ENCODE measurements at regions not wholly inside any gene's neighbourhood (a gene's known extent, or its start where the extent isn't known, plus 50 kb on each side); places are given as distances from the start of the nearest gene placed in this dataset.

DNA sequence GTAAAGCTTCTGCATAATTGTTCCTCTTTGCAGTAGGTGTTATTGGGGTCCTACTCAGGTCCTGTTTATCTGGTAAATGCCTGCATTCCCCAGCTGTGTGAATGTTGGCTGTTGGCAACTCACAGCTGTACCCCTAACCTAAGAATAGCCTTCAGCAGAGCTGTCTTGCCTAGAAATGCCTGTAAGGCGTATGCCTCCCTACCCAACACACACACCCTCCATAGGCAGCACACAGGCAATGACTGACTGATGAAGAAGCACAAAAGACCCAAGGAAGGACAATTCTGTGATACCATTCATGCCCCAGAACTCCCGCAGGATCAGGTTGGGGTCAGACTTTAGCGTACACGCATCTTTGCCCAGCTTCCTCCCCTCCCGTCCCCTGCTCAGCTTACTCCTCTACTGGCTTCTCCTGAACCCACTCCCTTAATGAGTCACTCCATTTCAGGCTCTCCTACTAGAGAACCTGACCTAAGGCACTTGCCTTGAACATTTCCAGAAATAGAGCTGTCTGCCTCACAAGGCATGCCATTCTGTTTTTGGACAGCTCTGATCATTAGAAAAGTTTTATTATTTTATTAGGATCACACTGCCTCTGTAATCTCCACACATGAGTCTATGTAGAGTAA, 99.2 kb upstream of the PIK3CG start:
- TF ChIP-seq EZH2 (IDR thresholded peaks at IDR 0.05; ENCODE audit: insufficient read depth, low read length) = no peak
- Mint-ChIP-seq H3K4me1 (ENCODE audit: low read depth, unreplicated experiment) (peaks cover 46% of the 10 kb centered on the region), H3K27ac (ENCODE audit: unreplicated experiment) (peak overlapping the region; percentile 99), H3K27me3 (ENCODE audit: low read depth, unreplicated experiment) (no peaks in the 10 kb centered on the region), H3K4me3 (ENCODE audit: unreplicated experiment) (no peak overlapping the region), H3K9me3 (ENCODE audit: unreplicated experiment) (no peaks in the 10 kb centered on the region), H3K36me3 (ENCODE audit: low read depth, unreplicated experiment) (no peaks in the 10 kb centered on the region)
- Histone ChIP-seq H3K4me1 (ENCODE audit: insufficient read depth, low read length) (peaks cover 33% of the 10 kb centered on the region), H3K9ac (ENCODE audit: low read length) (no peak overlapping the region), H3K36me3 (ENCODE audit: insufficient read depth, low read length) (no peaks in the 10 kb centered on the region), H2AFZ (ENCODE audit: low read depth, low read length) (no peak overlapping the region), H3K27ac (ENCODE audit: low read depth, low read length) (peak overlapping the region; percentile 27), H3K9me3 (ENCODE audit: insufficient read depth, low read depth, low read length) (no peaks in the 10 kb centered on the region), H3K4me2 (ENCODE audit: low read length) (no peak overlapping the region), H3K27me3 (ENCODE audit: insufficient read depth, low read length) (no peaks in the 10 kb centered on the region), H4K20me1 (ENCODE audit: insufficient read depth, low read length) (no peaks in the 10 kb centered on the region), H3K79me2 (ENCODE audit: insufficient read depth, low read length) (no peaks in the 10 kb centered on the region), H3K4me3 (ENCODE audit: insufficient read depth, low read depth, low read length) (no peak overlapping the region)
- DNase-seq (ENCODE audit: low read depth) (no peak), FAIRE-seq (no peak)

DNA sequence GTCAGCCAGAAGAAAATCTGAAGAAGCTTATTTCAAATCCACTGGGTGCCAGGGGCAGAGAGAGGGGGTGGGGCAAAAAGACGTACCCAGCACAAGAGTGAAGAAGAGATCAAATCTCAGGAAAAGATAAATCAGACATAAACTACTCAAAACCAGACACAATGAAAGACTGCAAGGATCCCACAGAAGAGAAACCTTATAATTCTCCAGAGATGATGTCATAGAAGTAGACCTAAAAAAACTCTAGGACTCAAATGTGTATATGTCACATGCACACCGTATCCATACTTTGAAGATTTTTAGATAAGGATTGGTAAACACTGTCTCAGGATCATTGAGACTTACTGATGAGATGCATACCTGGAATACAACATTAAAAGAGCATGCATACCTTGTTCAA, 98.5 kb upstream of the PIK3CG start:
- FAIRE-seq (no peak), DNase-seq (ENCODE audit: low read depth) (peak; percentile 54)
- TF ChIP-seq EZH2 (IDR thresholded peaks at IDR 0.05; ENCODE audit: insufficient read depth, low read length) = no peak
- TF ChIP-seq, protein P1, sequence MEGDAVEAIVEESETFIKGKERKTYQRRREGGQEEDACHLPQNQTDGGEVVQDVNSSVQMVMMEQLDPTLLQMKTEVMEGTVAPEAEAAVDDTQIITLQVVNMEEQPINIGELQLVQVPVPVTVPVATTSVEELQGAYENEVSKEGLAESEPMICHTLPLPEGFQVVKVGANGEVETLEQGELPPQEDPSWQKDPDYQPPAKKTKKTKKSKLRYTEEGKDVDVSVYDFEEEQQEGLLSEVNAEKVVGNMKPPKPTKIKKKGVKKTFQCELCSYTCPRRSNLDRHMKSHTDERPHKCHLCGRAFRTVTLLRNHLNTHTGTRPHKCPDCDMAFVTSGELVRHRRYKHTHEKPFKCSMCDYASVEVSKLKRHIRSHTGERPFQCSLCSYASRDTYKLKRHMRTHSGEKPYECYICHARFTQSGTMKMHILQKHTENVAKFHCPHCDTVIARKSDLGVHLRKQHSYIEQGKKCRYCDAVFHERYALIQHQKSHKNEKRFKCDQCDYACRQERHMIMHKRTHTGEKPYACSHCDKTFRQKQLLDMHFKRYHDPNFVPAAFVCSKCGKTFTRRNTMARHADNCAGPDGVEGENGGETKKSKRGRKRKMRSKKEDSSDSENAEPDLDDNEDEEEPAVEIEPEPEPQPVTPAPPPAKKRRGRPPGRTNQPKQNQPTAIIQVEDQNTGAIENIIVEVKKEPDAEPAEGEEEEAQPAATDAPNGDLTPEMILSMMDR (IDR thresholded peaks at IDR 0.05; ENCODE audit: insufficient read depth, low read depth, low read length) = no peak
- Mint-ChIP-seq H3K4me1 (ENCODE audit: low read depth, unreplicated experiment) (peaks cover 46% of the 10 kb centered on the region), H3K36me3 (ENCODE audit: low read depth, unreplicated experiment) (no peaks in the 10 kb centered on the region), H3K27ac (ENCODE audit: unreplicated experiment) (peak overlapping the region; percentile 99), H3K4me3 (ENCODE audit: unreplicated experiment) (peak overlapping the region; percentile 47), H3K9me3 (ENCODE audit: unreplicated experiment) (no peaks in the 10 kb centered on the region), H3K27me3 (ENCODE audit: low read depth, unreplicated experiment) (no peaks in the 10 kb centered on the region)
- H3K4me1 ChIP-seq (ENCODE audit: insufficient read depth, low read length) = peaks cover 33% of the 10 kb centered on the region
- peak overlapping the region; percentile 20 for H3K4me2 ChIP-seq (ENCODE audit: low read length)
- H3K27ac ChIP-seq (ENCODE audit: low read depth, low read length) = peak overlapping the region; percentile 27
- no peaks in the 10 kb centered on the region for H4K20me1 ChIP-seq (ENCODE audit: insufficient read depth, low read length)
- H3K27me3 ChIP-seq (ENCODE audit: insufficient read depth, low read length) = no peaks in the 10 kb centered on the region
- no peak overlapping the region for H2AFZ ChIP-seq (ENCODE audit: low read depth, low read length)
- no peak overlapping the region for H3K9ac ChIP-seq (ENCODE audit: low read length)
- H3K79me2 ChIP-seq (ENCODE audit: insufficient read depth, low read length) = no peaks in the 10 kb centered on the region
- H3K4me3 ChIP-seq (ENCODE audit: insufficient read depth, low read depth, low read length) = no peak overlapping the region
- no peaks in the 10 kb centered on the region for H3K9me3 ChIP-seq (ENCODE audit: insufficient read depth, low read depth, low read length)
- H3K36me3 ChIP-seq (ENCODE audit: insufficient read depth, low read length) = no peaks in the 10 kb centered on the region

DNA sequence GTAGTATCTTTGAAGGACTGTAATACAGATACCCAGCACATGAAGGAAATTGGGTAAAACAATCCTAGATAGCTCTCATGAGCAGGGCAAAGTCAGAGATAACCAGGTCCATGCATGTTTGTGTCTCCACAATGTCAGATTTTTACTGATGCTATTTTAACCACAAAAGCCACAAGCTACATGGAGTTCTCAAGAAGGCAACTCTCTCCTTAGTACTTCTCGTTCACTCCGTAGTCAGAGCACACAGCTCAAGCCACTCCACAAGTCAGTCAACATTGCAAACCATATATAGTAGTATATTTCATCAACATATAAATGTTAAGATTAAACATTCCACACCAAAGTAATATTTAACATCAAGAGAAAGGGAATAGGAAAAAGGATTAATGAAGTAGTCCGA, 98.0 kb upstream of the PIK3CG start:
- Histone ChIP-seq H3K27ac (ENCODE audit: low read depth, low read length) (peak overlapping the region; percentile 27), H3K4me2 (ENCODE audit: low read length) (peak overlapping the region; percentile 20), H3K79me2 (ENCODE audit: insufficient read depth, low read length) (no peaks in the 10 kb centered on the region), H3K9me3 (ENCODE audit: insufficient read depth, low read depth, low read length) (no peaks in the 10 kb centered on the region), H3K4me1 (ENCODE audit: insufficient read depth, low read length) (peaks cover 33% of the 10 kb centered on the region), H3K9ac (ENCODE audit: low read length) (no peak overlapping the region), H3K27me3 (ENCODE audit: insufficient read depth, low read length) (no peaks in the 10 kb centered on the region), H3K36me3 (ENCODE audit: insufficient read depth, low read length) (no peaks in the 10 kb centered on the region), H4K20me1 (ENCODE audit: insufficient read depth, low read length) (no peaks in the 10 kb centered on the region), H3K4me3 (ENCODE audit: insufficient read depth, low read depth, low read length) (no peak overlapping the region), H2AFZ (ENCODE audit: low read depth, low read length) (no peak overlapping the region)
- H3K4me3 Mint-ChIP-seq (ENCODE audit: unreplicated experiment) = peak overlapping the region; percentile 43
- DNase-seq (ENCODE audit: low read depth) = peak; percentile 80
- H3K36me3 Mint-ChIP-seq (ENCODE audit: low read depth, unreplicated experiment) = no peaks in the 10 kb centered on the region
- FAIRE-seq = no peak
- H3K27me3 Mint-ChIP-seq (ENCODE audit: low read depth, unreplicated experiment) = no peaks in the 10 kb centered on the region
- H3K9me3 Mint-ChIP-seq (ENCODE audit: unreplicated experiment) = no peaks in the 10 kb centered on the region
- H3K4me1 Mint-ChIP-seq (ENCODE audit: low read depth, unreplicated experiment) = peaks cover 46% of the 10 kb centered on the region
- no peak for TF ChIP-seq EZH2 (IDR thresholded peaks at IDR 0.05; ENCODE audit: insufficient read depth, low read length)
- TF ChIP-seq, protein P1 (IDR thresholded peaks at IDR 0.05; ENCODE audit: insufficient read depth, low read depth, low read length) = no peak
- H3K27ac Mint-ChIP-seq (ENCODE audit: unreplicated experiment) = peak overlapping the region; percentile 99
